Thyroid gland (tissue), 4 donors: ENCODE measurements at regions not wholly inside any gene's neighbourhood (a gene's known extent, or its start where the extent isn't known, plus 50 kb on each side); places are given as distances from the start of the nearest gene placed in this dataset.

Experiments used
- DNase-seq, 2 donors: peaks; one replicate each; pipeline ENCODE4 v3.0.0-alpha.2; 2019
- H3K27ac ChIP-seq, 3 donors: fragments of 200-600 bp; sonication (generic); 1 replicate in 2 of 3; 2 replicates in 1 of 3; pipeline ENCODE4 v1.5.1; 2016 to 2019; ENCODE audit warnings: mild to moderate bottlenecking in 1 of 3, moderate library complexity in 1 of 3
- H3K27me3 ChIP-seq: fragments of 200-600 bp; sonication (generic); one replicate; pipeline ENCODE4 v1.5.1; 2019
- H3K36me3 ChIP-seq, 2 donors: fragments of 200-600 bp; sonication (generic); one replicate each; pipeline ENCODE4 v1.5.1; 2016 to 2019
- H3K4me1 ChIP-seq, 2 donors: fragments of 200-600 bp; sonication (generic); one replicate each; pipeline ENCODE4 v1.5.1; 2017 to 2019
- H3K4me3 ChIP-seq, 3 donors: fragments of 200-600 bp; sonication (generic); replicated peaks in 1 of 3; 1 replicate in 2 of 3; 2 replicates in 1 of 3; pipeline ENCODE4 v1.5.1; 2016; ENCODE audit warnings: mild to moderate bottlenecking in 1 of 3
- H3K9me3 ChIP-seq: fragments of 200-600 bp; sonication (generic); one replicate; pipeline ENCODE4 v1.5.1; 2017
- POLR2A ChIP-seq, 2 donors: fragments of 450-650 bp; IDR thresholded peaks; one replicate each; pipeline ENCODE4 v1.6.1; 2017; ENCODE audit warnings: antibody characterized with exemption in 2 of 2, mild to moderate bottlenecking in 2 of 2, moderate library complexity in 1 of 2
- WGBS, 2 donors: methylation state at CpG; one replicate each; pipeline ENCODE4 v1.1.5; 2017; 5-methylcytosine and 5-hydroxymethylcytosine counted together
- intact Hi-C: fragments of 100-400 bp; cut with DNase I; formaldehyde crosslinking; loops from one replicate; pipeline ENCODE4 v1.15.1; 2023
- TF ChIP-seq, protein P1 (sequence below), 6 experiments: fragments of 200-600 bp in 3 of 6; fragments of 450-650 bp in 3 of 6; sonication (generic) in 3 of 6; IDR thresholded peaks; one replicate each; pipeline ENCODE4 v1.5.1; 2016 to 2019; ENCODE audit warnings: antibody characterized with exemption in 6 of 6, mild to moderate bottlenecking in 2 of 6, inconsistent platforms in 1 of 6, moderate library complexity in 1 of 6

DNA sequence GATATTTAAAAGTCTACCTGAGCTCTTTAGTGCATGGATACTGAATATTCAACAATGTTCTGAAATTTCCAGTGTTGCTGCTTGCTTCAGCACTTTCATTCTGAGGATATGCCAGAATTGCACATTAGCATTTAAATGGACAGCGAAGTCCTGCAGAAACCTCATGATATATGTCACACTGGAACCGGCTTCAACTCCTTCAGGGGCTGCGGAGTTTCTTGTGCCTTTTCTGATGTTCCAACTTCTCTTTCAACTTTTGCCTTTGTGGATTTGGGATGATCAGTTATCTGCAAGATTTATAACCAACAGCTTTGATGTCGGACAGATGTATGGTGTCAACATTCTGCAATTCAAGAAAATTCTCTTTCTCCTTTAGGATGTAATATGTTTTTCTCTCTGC, 142.5 kb upstream of the LMNTD1 start:
- no peak overlapping the region for H3K27ac ChIP-seq
- no peaks in the 10 kb centered on the region for H3K27me3 ChIP-seq
- WGBS, 2 donors: 91 to 97% methylated on average over 4 of the region's 4 CpGs
- no peaks in the 10 kb centered on the region for H3K36me3 ChIP-seq
- H3K4me3 ChIP-seq: no peak overlapping the region
- intact Hi-C loops: no loop called here
- no peaks in the 10 kb centered on the region for H3K9me3 ChIP-seq
- H3K4me1 ChIP-seq: peaks cover 13 to 20% of the 10 kb centered on the region in 2 donors
- TF ChIP-seq, protein P1, sequence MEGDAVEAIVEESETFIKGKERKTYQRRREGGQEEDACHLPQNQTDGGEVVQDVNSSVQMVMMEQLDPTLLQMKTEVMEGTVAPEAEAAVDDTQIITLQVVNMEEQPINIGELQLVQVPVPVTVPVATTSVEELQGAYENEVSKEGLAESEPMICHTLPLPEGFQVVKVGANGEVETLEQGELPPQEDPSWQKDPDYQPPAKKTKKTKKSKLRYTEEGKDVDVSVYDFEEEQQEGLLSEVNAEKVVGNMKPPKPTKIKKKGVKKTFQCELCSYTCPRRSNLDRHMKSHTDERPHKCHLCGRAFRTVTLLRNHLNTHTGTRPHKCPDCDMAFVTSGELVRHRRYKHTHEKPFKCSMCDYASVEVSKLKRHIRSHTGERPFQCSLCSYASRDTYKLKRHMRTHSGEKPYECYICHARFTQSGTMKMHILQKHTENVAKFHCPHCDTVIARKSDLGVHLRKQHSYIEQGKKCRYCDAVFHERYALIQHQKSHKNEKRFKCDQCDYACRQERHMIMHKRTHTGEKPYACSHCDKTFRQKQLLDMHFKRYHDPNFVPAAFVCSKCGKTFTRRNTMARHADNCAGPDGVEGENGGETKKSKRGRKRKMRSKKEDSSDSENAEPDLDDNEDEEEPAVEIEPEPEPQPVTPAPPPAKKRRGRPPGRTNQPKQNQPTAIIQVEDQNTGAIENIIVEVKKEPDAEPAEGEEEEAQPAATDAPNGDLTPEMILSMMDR (IDR thresholded peaks at IDR 0.05): no peak
- no peak for TF ChIP-seq POLR2A (IDR thresholded peaks at IDR 0.05)
- DNase-seq: no peak

DNA sequence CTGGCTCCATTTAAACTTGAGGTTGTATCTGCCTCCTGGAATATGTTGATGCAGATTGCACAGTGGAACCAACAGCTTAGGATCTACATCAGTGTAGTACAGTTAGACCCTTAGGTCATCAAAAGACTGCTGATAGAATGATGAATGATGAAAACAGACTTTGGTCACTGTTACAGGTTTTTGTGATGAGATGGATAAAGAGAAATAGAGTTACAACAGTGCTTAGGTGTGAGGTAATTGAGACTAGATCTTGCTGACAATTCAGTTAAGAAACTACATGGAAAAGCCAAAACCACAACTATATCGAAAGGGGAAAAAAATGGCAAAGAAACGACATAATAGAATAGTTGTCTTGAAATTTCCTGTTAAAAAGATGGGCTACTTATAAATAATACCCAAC, 145.7 kb upstream of the LMNTD1 start:
- Histone ChIP-seq H3K27ac (no peak overlapping the region), H3K4me1 (no peaks in the 10 kb centered on the region), H3K36me3 (no peaks in the 10 kb centered on the region), H3K4me3 (no peak overlapping the region), H3K9me3 (no peaks in the 10 kb centered on the region), H3K27me3 (no peaks in the 10 kb centered on the region)
- TF ChIP-seq, protein P1 (IDR thresholded peaks at IDR 0.05): no peak
- no peak for TF ChIP-seq POLR2A (IDR thresholded peaks at IDR 0.05)
- DNase-seq: no peak
- 81% methylated on average over 2 of the region's 2 CpGs for WGBS, 2 donors
- intact Hi-C loops: no loop called here

DNA sequence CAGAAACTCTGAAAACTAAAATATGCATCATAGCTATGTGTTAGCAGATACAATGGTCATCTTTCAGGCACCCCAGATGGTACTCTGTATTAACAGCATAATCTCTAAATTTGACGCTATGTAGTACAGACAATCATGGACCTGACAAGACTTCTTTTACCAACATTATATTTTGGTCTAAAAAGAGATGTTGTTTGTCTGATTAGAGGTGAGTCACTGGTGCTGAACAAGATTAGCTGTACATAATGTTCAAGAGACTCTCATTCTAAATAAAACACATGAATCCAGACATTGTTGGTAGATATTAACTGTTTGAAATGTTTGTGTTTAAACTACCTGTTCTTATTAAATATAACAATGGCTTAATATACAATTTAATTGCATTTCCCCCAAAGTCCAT, 146.4 kb upstream of the LMNTD1 start:
- Histone ChIP-seq H3K27me3 (no peaks in the 10 kb centered on the region), H3K36me3 (no peaks in the 10 kb centered on the region), H3K9me3 (no peaks in the 10 kb centered on the region), H3K4me1 (no peaks in the 10 kb centered on the region), H3K27ac (no peak overlapping the region), H3K4me3 (no peak overlapping the region)
- TF ChIP-seq, protein P1 (IDR thresholded peaks at IDR 0.05): no peak
- no peak for TF ChIP-seq POLR2A (IDR thresholded peaks at IDR 0.05)
- DNase-seq: no peak
- intact Hi-C loops: no loop called here
- WGBS, 2 donors: 93 to 96% methylated on average over 1 of the region's 1 CpG

GRCh38 chr12:25701290-25701689, 148.2 kb upstream of the LMNTD1 start:
- 62 to 82% methylated on average over 4 of the region's 4 CpGs for WGBS, 2 donors
- intact Hi-C loops: no loop called here

DNA sequence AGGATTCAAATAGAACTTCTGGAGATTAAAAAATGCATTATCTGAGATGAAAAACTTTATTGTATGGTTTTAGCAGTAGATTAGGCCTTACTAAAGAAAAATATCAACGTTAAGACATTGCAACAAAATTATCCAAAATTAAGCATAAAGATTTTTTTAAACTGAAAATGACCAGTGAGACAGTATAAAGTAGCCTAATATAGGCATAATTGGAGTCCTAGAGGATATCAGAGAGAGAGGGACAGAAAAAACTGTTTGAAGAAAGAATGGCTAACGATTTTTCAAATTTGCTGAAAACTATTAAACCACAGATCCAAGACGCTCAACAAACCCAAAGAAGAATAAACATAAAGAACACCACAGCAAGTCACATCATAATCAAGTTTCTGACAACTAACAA, 149.5 kb upstream of the LMNTD1 start:
- no peaks in the 10 kb centered on the region for H3K9me3 ChIP-seq
- intact Hi-C loops: no loop called here
- H3K4me3 ChIP-seq: no peak overlapping the region
- WGBS, 2 donors: 86 to 91% methylated on average over 3 of the region's 3 CpGs
- no peak for TF ChIP-seq POLR2A (IDR thresholded peaks at IDR 0.05)
- TF ChIP-seq, protein P1 (IDR thresholded peaks at IDR 0.05): no peak
- H3K4me1 ChIP-seq: no peaks in the 10 kb centered on the region
- no peaks in the 10 kb centered on the region for H3K27me3 ChIP-seq
- H3K27ac ChIP-seq: no peak overlapping the region
- no peak for DNase-seq
- no peaks in the 10 kb centered on the region for H3K36me3 ChIP-seq

More at GRCh38 chr12:25701290-25701689, 148.2 kb upstream of the LMNTD1 start:
- Histone ChIP-seq H3K4me1 (no peaks in the 10 kb centered on the region), H3K4me3 (no peak overlapping the region), H3K27me3 (no peaks in the 10 kb centered on the region), H3K9me3 (no peaks in the 10 kb centered on the region), H3K27ac (no peak overlapping the region), H3K36me3 (no peaks in the 10 kb centered on the region)
- TF ChIP-seq, protein P1 (IDR thresholded peaks at IDR 0.05): no peak
- TF ChIP-seq POLR2A (IDR thresholded peaks at IDR 0.05): no peak
- DNase-seq: no peak
